GM23338 (cell line): ENCODE measurements at regions not wholly inside any gene's neighbourhood (a gene's known extent, or its start where the extent isn't known, plus 50 kb on each side); places are given as distances from the start of the nearest gene placed in this dataset.

ENCODE experiments used
- ATAC-seq: fragments of 200-7000 bp; cut with Tn5 transposase; 3 replicates; pipeline ENCODE4 v1.9.1; 2020
- DNase-seq: peaks from one replicate; pipeline ENCODE4 v3.0.0-alpha.2; 2015; ENCODE audit warnings: low spot score
- H2AFZ ChIP-seq: fragments of 200-600 bp; sonication (generic); 2 replicates; pipeline ENCODE4 v1.8.0; 2016; ENCODE audit warnings: antibody characterized with exemption, mild to moderate bottlenecking, moderate library complexity
- H3F3A ChIP-seq: fragments of 200-600 bp; sonication (generic); replicated peaks from 2 replicates; pipeline ENCODE4 v1.8.0; 2017; ENCODE audit warnings: antibody characterized with exemption, mixed run types, low read depth
- H3K27ac ChIP-seq: fragments of 200-600 bp; sonication (generic); 2 replicates; pipeline ENCODE4 v1.6.1; 2016; ENCODE audit warnings: low read depth
- H3K27me3 ChIP-seq: fragments of 200-600 bp; sonication (generic); 2 replicates; pipeline ENCODE4 v1.8.0; 2016; ENCODE audit warnings: mild to moderate bottlenecking, mixed run types, moderate library complexity; ENCODE audit not compliant: insufficient read depth
- H3K36me3 ChIP-seq: fragments of 200-600 bp; sonication (generic); 2 replicates; pipeline ENCODE4 v1.8.0; 2016; ENCODE audit warnings: mild to moderate bottlenecking; ENCODE audit not compliant: insufficient read depth
- H3K4me1 ChIP-seq: fragments of 200-600 bp; sonication (generic); 2 replicates; pipeline ENCODE4 v1.8.0; 2016; ENCODE audit warnings: mild to moderate bottlenecking, moderate library complexity; ENCODE audit not compliant: insufficient read depth
- H3K4me2 ChIP-seq: fragments of 200-600 bp; sonication (generic); 2 replicates; pipeline ENCODE4 v1.7.1; 2017; ENCODE audit warnings: mixed run types
- H3K4me3 ChIP-seq: fragments of 200-600 bp; sonication (generic); 2 replicates; pipeline ENCODE4 v1.6.1; 2016; ENCODE audit warnings: mixed run types
- H3K79me2 ChIP-seq: fragments of 200-600 bp; sonication (generic); replicated peaks from 2 replicates; pipeline ENCODE4 v1.8.0; 2017; ENCODE audit warnings: mild to moderate bottlenecking; ENCODE audit not compliant: insufficient read depth
- H3K9me2 ChIP-seq: fragments of 200-600 bp; sonication (generic); 2 replicates; pipeline ENCODE4 v1.8.0; 2017; ENCODE audit not compliant: insufficient read depth
- H4K20me1 ChIP-seq: fragments of 200-600 bp; sonication (generic); replicated peaks from 2 replicates; pipeline ENCODE4 v1.8.0; 2017; ENCODE audit warnings: mild to moderate bottlenecking; ENCODE audit not compliant: insufficient read depth
- H3K27ac Mint-ChIP-seq: 2 replicates; pipeline ENCODE4 v1.8.0; 2020; ENCODE audit warnings: inconsistent platforms, mild to moderate bottlenecking, moderate library complexity, mixed read lengths
- H3K27me3 Mint-ChIP-seq: 3 replicates; pipeline ENCODE4 v1.8.0; 2022; ENCODE audit warnings: low read depth, mild to moderate bottlenecking, moderate library complexity, mixed read lengths, inconsistent platforms; ENCODE audit not compliant: insufficient read depth, poor library complexity
- H3K36me3 Mint-ChIP-seq: 3 replicates; pipeline ENCODE4 v1.8.0; 2021; ENCODE audit warnings: low read depth, mild to moderate bottlenecking, inconsistent platforms, moderate library complexity, mixed read lengths
- H3K4me1 Mint-ChIP-seq: 3 replicates; pipeline ENCODE4 v1.8.0; 2020; ENCODE audit warnings: mild to moderate bottlenecking, inconsistent platforms, mixed read lengths
- H3K4me3 Mint-ChIP-seq: 3 replicates; pipeline ENCODE4 v1.8.0; 2021; ENCODE audit warnings: moderate library complexity, mild to moderate bottlenecking, inconsistent platforms, mixed read lengths
- H3K9me3 Mint-ChIP-seq: 3 replicates; pipeline ENCODE4 v1.8.0; 2020; ENCODE audit warnings: moderate library complexity, mild to moderate bottlenecking, inconsistent platforms, mixed read lengths
- CTCF ChIP-seq, 2 experiments: fragments of 200-600 bp in 1 of 2; sonication (generic) in 1 of 2; conservative IDR thresholded peaks; 2 replicates each; pipeline versions ENCODE4 v1.5.1 to v1.6.1; 2016 to 2017; ENCODE audit warnings: antibody characterized with exemption in 2 of 2, low read depth in 2 of 2, mild to moderate bottlenecking in 2 of 2, moderate library complexity in 1 of 2
- EZH2 ChIP-seq: fragments of 200-600 bp; sonication (generic); IDR thresholded peaks from one replicate; pipeline ENCODE4 v1.8.0; 2017; ENCODE audit warnings: antibody characterized with exemption, mild to moderate bottlenecking, low read depth; ENCODE audit not compliant: unreplicated experiment
- EZH2phosphoT487 ChIP-seq: fragments of 200-600 bp; sonication (generic); IDR thresholded peaks from one replicate; pipeline ENCODE4 v1.8.1; 2018; ENCODE audit warnings: antibody characterized with exemption; ENCODE audit not compliant: unreplicated experiment
- JUNB ChIP-seq: IDR thresholded peaks from one replicate; pipeline ENCODE4 v1.6.1; 2016; ENCODE audit warnings: antibody characterized with exemption; ENCODE audit not compliant: unreplicated experiment
- NANOG ChIP-seq: IDR thresholded peaks from 2 replicates; pipeline ENCODE4 v1.6.1; 2016; ENCODE audit warnings: antibody characterized with exemption, borderline replicate concordance
- POLR2AphosphoS5 ChIP-seq: IDR thresholded peaks from 2 replicates; pipeline ENCODE4 v1.6.1; 2016; ENCODE audit warnings: antibody characterized with exemption, low read depth
- REST ChIP-seq: IDR thresholded peaks from one replicate; pipeline ENCODE4 v1.6.1; 2018; ENCODE audit warnings: antibody characterized with exemption; ENCODE audit not compliant: unreplicated experiment
- ZNF114 ChIP-seq: fragments of 250-450 bp; sonication (Bioruptor Pico); IDR thresholded peaks from 2 replicates; pipeline ENCODE4 v1.5.0; 2020; ENCODE audit warnings: mild to moderate bottlenecking, moderate library complexity
- ZNF331 ChIP-seq: fragments of 250-450 bp; sonication (Bioruptor Pico); IDR thresholded peaks from 2 replicates; pipeline ENCODE4 v1.5.0; 2020; ENCODE audit warnings: low read depth, mild to moderate bottlenecking, moderate library complexity

- TF ChIP-seq REST (no peak), CTCF (conservative IDR thresholded peaks at IDR 0.05; ENCODE audit: low read depth in 2 of 2) (no peak), POLR2AphosphoS5 (no peak)
Measured at GRCh38 chr14:55513491-55513890, 66.5 kb upstream of the KTN1 start (continued).

- H3K4me1 ChIP-seq, result no peaks in the 10 kb centered on the region
- H3K36me3 ChIP-seq, result no peaks in the 10 kb centered on the region
- H3K36me3 Mint-ChIP-seq, result 0 out of 3 replicates have a peak, but pooled peaks cover 4% of the 10 kb centered on the region
- H3K27ac ChIP-seq, result no peak overlapping the region
- H3K27ac Mint-ChIP-seq, result no peak overlapping the region
- no peaks in the 10 kb centered on the region for H4K20me1 ChIP-seq
- H2AFZ ChIP-seq, result no peak overlapping the region
- no peak overlapping the region for H3K4me2 ChIP-seq
- no peaks in the 10 kb centered on the region for H3K27me3 Mint-ChIP-seq
- H3F3A ChIP-seq, result no peaks in the 10 kb centered on the region
- H3K4me3 ChIP-seq, result no peak overlapping the region
- H3K4me1 Mint-ChIP-seq, result no peaks in the 10 kb centered on the region
- peaks cover 8% of the 10 kb centered on the region for H3K9me3 Mint-ChIP-seq
- H3K27me3 ChIP-seq, result no peaks in the 10 kb centered on the region
- ATAC-seq (no peak), DNase-seq (no peak)
- H3K4me3 Mint-ChIP-seq, result no peak overlapping the region
- no peaks in the 10 kb centered on the region for H3K79me2 ChIP-seq
- no peak for TF ChIP-seq EZH2phosphoT487
- TF ChIP-seq POLR2AphosphoS5, result no peak
- TF ChIP-seq ZNF114, result no peak
- TF ChIP-seq NANOG, result no peak
- no peaks in the 10 kb centered on the region for H3K9me2 ChIP-seq
Measured at GRCh38 chr14:55514819-55515490, 65.1 kb upstream of the KTN1 start.

GRCh38 chr14:55516776-55517175 lies 63.2 kb upstream of the KTN1 start:
- no peak for DNase-seq
- Mint-ChIP-seq H3K4me3 (no peak overlapping the region), H3K4me1 (no peaks in the 10 kb centered on the region), H3K9me3 (peaks cover 3% of the 10 kb centered on the region; the same call in 2 of the 3 replicates), H3K27me3 (no peaks in the 10 kb centered on the region), H3K36me3 (no peaks in the 10 kb centered on the region), H3K27ac (no peak overlapping the region)
- Histone ChIP-seq H3K36me3 (no peaks in the 10 kb centered on the region), H2AFZ (no peak overlapping the region), H3K27ac (no peak overlapping the region), H3K9me2 (no peaks in the 10 kb centered on the region), H3K4me3 (no peak overlapping the region), H4K20me1 (no peaks in the 10 kb centered on the region), H3K4me1 (no peaks in the 10 kb centered on the region), H3K79me2 (no peaks in the 10 kb centered on the region), H3K4me2 (no peak overlapping the region), H3K27me3 (no peaks in the 10 kb centered on the region), H3F3A (no peaks in the 10 kb centered on the region)
- ATAC-seq, result no peak
- TF ChIP-seq JUNB (no peak), NANOG (no peak), REST (no peak), EZH2 (no peak), ZNF331 (no peak)
